ENCODE measurements at regions not wholly inside any gene's neighbourhood (a gene's known extent, or its start where the extent isn't known, plus 50 kb on each side); places are given as distances from the start of the nearest gene placed in this dataset.
"Not testable (repeated sequence)": the region's sequence is repeated elsewhere in the genome, so short reads cannot be mapped to it uniquely, and the experiment has no call there.

DNA sequence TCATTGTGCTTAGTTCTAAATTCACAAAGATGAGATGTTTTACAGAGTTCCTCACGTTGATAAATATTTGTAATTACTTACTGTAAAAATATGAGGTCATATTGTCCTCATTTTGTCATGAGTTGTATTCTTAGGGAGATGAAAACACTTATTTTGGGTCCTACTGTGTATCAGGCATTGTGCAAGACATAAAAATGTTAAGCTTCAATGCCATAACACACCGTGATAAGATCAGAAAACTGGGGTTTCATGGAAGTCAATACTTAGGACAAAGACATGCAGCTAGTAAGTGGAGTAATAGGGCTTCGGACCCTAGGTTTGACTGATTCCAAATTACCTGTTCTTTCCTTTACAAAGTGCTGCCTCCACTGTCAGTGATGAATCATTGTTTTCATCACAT lies 720.7 kb upstream of the ZP4 start:
- H3K4me3 ChIP-seq (ENCODE audit: low read length): no peak overlapping the region
- no peaks in the 10 kb centered on the region for H3K4me1 ChIP-seq (ENCODE audit: control insufficient read depth, insufficient read depth, low read length)
- no peaks in the 10 kb centered on the region for H3K9me3 ChIP-seq (ENCODE audit: control insufficient read depth, low read depth, low read length)
- 60% methylated on average over 1 of the region's 3 CpGs for WGBS (ENCODE audit: insufficient coverage, low lambda C conversion rate)
- no peak for DNase-seq
- no peaks in the 10 kb centered on the region for H3K27me3 ChIP-seq (ENCODE audit: control insufficient read depth, insufficient read depth, low read length)
- H3K27ac ChIP-seq (ENCODE audit: low read length): no peak overlapping the region
- no peaks in the 10 kb centered on the region for H3K36me3 ChIP-seq (ENCODE audit: control insufficient read depth, insufficient read depth, low read length)

DNA sequence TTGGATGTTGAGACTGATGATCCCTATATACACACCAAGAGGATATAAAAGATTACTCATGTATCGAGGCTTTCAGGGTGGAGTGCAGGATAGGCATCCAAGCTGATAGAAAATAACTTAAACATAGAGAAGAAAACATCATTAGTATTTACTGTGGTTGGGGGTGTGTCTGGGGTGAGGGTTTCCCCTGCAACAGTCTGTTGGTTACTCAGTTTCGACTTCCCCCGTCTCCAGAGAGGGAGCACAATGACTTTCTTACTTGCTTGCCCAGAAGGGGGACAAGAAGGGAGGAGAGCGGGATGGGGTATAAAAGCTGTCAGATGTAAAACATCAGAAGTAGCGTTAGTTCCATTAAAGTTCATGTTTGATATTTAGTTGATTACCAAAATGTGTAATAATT lies 717.4 kb upstream of the ZP4 start:
- Histone ChIP-seq H3K9me3 (ENCODE audit: control insufficient read depth, low read depth, low read length) (no peaks in the 10 kb centered on the region), H3K36me3 (ENCODE audit: control insufficient read depth, insufficient read depth, low read length) (no peaks in the 10 kb centered on the region), H3K27ac (ENCODE audit: low read length) (no peak overlapping the region), H3K4me1 (ENCODE audit: control insufficient read depth, insufficient read depth, low read length) (no peaks in the 10 kb centered on the region), H3K27me3 (ENCODE audit: control insufficient read depth, insufficient read depth, low read length) (no peaks in the 10 kb centered on the region), H3K4me3 (ENCODE audit: low read length) (no peak overlapping the region)
- WGBS (ENCODE audit: insufficient coverage, low lambda C conversion rate): 100% methylated on average over 1 of the region's 5 CpGs
- DNase-seq: no peak

DNA sequence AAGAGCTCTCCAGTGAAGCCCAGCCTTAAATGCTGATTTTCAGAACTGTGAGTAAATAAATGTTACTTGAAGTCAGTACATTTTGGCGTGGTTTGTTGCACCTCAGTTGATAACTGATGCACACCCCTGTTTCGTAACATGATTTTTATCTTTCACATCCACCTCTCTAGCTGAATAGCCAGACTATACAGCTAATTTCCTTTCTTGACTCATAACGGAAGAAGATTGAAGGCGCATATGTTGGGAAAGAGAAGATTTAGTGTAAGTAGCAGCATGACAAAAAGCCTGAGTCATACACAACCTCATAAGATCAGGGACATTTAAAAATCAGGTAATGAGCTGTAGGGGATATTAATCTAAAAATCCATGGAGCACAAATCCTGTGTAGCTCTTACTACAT lies 716.2 kb upstream of the ZP4 start:
- H3K4me3 ChIP-seq (ENCODE audit: low read length): no peak overlapping the region
- no peak for DNase-seq
- no CpG with 5 or more reads among the region's 4 CpGs for WGBS (ENCODE audit: insufficient coverage, low lambda C conversion rate)
- H3K4me1 ChIP-seq (ENCODE audit: control insufficient read depth, insufficient read depth, low read length): no peaks in the 10 kb centered on the region
- H3K27me3 ChIP-seq (ENCODE audit: control insufficient read depth, insufficient read depth, low read length): no peaks in the 10 kb centered on the region
- H3K36me3 ChIP-seq (ENCODE audit: control insufficient read depth, insufficient read depth, low read length): no peaks in the 10 kb centered on the region
- no peak overlapping the region for H3K27ac ChIP-seq (ENCODE audit: low read length)
- H3K9me3 ChIP-seq (ENCODE audit: control insufficient read depth, low read depth, low read length): no peaks in the 10 kb centered on the region

DNA sequence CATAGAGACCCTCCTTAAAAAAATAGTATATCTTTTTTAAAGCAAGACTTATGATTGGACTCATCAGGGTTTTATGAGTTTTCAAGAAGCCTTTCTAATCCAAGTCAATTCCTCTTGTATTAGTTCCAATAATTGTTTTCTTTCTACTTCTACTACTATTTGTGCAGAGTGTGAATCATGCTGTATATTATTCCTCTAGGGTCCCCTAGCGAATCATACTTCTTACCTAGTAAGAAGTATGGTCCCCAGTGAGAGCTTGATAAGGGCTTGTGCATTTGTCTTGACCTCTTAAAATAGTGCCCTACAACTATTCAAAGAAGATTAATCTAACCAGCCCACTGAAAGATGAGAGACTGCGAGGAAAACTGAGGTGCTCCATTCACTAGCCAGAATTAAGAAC lies 715.7 kb upstream of the ZP4 start:
- no peak for DNase-seq
- WGBS (ENCODE audit: insufficient coverage, low lambda C conversion rate): no CpG with 5 or more reads among the region's 2 CpGs
- Histone ChIP-seq H3K4me3 (ENCODE audit: low read length) (no peak overlapping the region), H3K27ac (ENCODE audit: low read length) (no peak overlapping the region), H3K36me3 (ENCODE audit: control insufficient read depth, insufficient read depth, low read length) (no peaks in the 10 kb centered on the region), H3K4me1 (ENCODE audit: control insufficient read depth, insufficient read depth, low read length) (no peaks in the 10 kb centered on the region), H3K9me3 (ENCODE audit: control insufficient read depth, low read depth, low read length) (no peaks in the 10 kb centered on the region), H3K27me3 (ENCODE audit: control insufficient read depth, insufficient read depth, low read length) (no peaks in the 10 kb centered on the region)

DNA sequence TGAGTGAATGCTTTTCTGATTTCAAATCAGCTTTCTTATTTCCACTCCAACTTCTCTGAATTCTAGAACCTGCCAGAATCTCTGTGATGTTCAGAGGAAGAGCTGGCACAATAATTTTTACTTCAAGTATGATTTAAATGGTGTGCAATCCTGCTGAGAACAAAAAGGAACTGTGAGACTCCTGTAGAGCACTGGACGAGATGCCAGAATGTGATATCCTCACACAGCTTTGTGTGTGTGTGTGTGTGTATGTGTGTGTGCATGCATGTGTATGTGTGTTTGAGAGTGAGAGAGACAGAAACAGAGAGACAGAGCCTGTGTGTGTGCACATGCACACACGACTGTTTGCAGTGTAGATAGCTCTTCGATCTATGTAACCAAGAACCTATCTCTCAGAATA lies 713.6 kb upstream of the ZP4 start:
- no peak overlapping the region for H3K27ac ChIP-seq (ENCODE audit: low read length)
- H3K27me3 ChIP-seq (ENCODE audit: control insufficient read depth, insufficient read depth, low read length): no peaks in the 10 kb centered on the region
- DNase-seq: no peak
- H3K4me1 ChIP-seq (ENCODE audit: control insufficient read depth, insufficient read depth, low read length): no peaks in the 10 kb centered on the region
- WGBS (ENCODE audit: insufficient coverage, low lambda C conversion rate): 80% methylated on average over 1 of the region's 3 CpGs
- no peaks in the 10 kb centered on the region for H3K9me3 ChIP-seq (ENCODE audit: control insufficient read depth, low read depth, low read length)
- H3K36me3 ChIP-seq (ENCODE audit: control insufficient read depth, insufficient read depth, low read length): no peaks in the 10 kb centered on the region
- H3K4me3 ChIP-seq (ENCODE audit: low read length): no peak overlapping the region

DNA sequence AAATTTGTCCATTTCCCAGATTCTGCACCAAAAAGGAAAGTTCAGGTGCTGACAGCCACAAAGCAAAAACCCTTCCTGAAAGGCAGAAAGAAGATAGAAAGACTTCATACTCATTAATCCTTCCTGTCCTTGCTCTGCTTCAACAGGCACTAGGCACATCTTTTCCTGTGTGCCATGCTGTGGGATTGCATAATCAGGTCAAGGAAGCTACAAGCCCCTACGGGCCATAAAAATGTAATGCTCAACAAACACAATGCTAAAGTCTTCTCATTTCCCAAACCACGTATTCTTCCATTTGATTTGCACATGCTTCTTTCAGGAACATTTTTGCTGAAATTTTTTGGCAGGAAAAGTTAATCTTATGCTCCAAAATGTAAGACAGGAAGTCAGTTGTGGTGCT lies 710.9 kb upstream of the ZP4 start:
- not testable (repeated sequence) for H3K36me3 ChIP-seq (ENCODE audit: control insufficient read depth, insufficient read depth, low read length); H3K4me3 ChIP-seq (ENCODE audit: low read length); H3K27me3 ChIP-seq (ENCODE audit: control insufficient read depth, insufficient read depth, low read length); H3K27ac ChIP-seq (ENCODE audit: low read length); H3K9me3 ChIP-seq (ENCODE audit: control insufficient read depth, low read depth, low read length); DNase-seq; H3K4me1 ChIP-seq (ENCODE audit: control insufficient read depth, insufficient read depth, low read length)
- WGBS (ENCODE audit: insufficient coverage, low lambda C conversion rate): no CpG with 5 or more reads among the region's 2 CpGs

DNA sequence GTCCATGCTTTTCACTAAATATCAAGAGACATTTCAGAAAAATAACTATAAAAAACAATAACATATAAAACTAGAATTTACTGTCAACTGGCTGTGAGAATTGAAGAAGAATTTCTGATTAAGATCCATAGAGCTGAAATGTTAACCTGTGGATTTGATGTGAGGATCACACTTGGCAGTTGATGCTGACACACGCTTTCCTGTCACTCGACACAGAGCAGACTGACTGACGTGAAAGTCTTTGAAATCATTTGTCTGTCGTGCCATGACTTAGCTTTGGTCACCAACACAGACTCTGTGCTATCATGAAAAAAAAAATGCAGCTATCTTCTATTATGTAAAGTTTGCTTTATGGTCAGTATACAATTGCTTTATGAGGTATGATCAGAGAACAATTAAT lies 706.0 kb upstream of the ZP4 start:
- DNase-seq: no peak
- Histone ChIP-seq H3K4me1 (ENCODE audit: control insufficient read depth, insufficient read depth, low read length) (no peaks in the 10 kb centered on the region), H3K9me3 (ENCODE audit: control insufficient read depth, low read depth, low read length) (no peaks in the 10 kb centered on the region), H3K36me3 (ENCODE audit: control insufficient read depth, insufficient read depth, low read length) (no peaks in the 10 kb centered on the region), H3K27me3 (ENCODE audit: control insufficient read depth, insufficient read depth, low read length) (no peaks in the 10 kb centered on the region), H3K27ac (ENCODE audit: low read length) (no peak overlapping the region), H3K4me3 (ENCODE audit: low read length) (no peak overlapping the region)
- WGBS (ENCODE audit: insufficient coverage, low lambda C conversion rate): 80% methylated on average over 1 of the region's 4 CpGs

DNA sequence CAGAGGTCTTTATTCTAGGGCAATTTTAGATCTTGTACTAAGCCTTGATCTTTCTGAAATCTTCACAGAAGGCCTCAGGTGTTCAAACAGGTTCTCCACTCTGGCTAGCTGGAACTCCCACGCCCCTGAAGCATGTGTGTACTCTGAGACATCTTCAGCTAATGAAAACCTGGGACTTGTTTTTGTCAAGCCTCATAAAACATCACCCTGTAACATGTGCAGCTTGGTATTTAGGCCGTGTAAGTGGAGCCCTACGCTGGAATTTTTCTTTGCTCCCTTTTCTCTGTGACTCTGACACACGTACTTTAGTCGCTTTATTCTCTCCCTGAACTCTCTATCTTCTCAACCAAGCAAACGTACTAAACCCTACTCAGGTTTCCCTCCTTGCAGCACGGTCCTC lies 701.9 kb upstream of the ZP4 start:
- no peak overlapping the region for H3K4me3 ChIP-seq (ENCODE audit: low read length)
- WGBS (ENCODE audit: insufficient coverage, low lambda C conversion rate): 79% methylated on average over 5 of the region's 7 CpGs
- H3K4me1 ChIP-seq (ENCODE audit: control insufficient read depth, insufficient read depth, low read length): no peaks in the 10 kb centered on the region

DNA sequence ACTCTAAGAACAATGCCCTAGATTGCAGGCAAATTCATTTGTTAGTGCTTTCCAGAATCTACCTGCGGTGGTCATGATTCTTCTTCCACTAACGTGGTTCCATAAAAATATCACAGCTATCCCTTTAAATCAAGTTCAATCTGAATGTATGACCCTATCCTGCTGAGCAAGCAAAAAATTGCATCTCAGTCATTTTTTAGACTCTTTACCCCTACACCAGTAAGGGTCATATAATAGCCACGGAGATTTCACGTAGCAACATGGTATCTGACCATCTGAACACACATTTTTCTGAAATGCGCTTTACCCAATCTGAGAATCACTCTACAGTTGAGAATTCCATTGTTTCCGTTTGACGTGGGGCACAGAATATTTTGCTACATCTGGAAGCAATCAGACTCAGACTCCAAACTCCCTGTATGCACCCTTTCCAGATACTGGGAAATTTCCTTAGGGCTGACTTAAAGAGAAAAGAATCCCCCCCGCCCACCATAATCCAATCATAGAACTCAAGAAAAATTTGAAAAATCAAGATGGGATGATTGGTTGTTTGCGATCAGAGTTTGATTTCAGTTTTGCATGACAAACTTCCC lies 699.2 kb upstream of the ZP4 start:
- H3K36me3 ChIP-seq (ENCODE audit: control insufficient read depth, insufficient read depth, low read length): no peaks in the 10 kb centered on the region
- no peaks in the 10 kb centered on the region for H3K9me3 ChIP-seq (ENCODE audit: control insufficient read depth, low read depth, low read length)
- 93% methylated on average over 3 of the region's 9 CpGs for WGBS (ENCODE audit: insufficient coverage, low lambda C conversion rate)
- no peaks in the 10 kb centered on the region for H3K27me3 ChIP-seq (ENCODE audit: control insufficient read depth, insufficient read depth, low read length)
- H3K4me3 ChIP-seq (ENCODE audit: low read length): no peak overlapping the region
- H3K27ac ChIP-seq (ENCODE audit: low read length): no peak overlapping the region
- DNase-seq: no peak
- no peaks in the 10 kb centered on the region for H3K4me1 ChIP-seq (ENCODE audit: control insufficient read depth, insufficient read depth, low read length)

More for the DNA sequence above, 701.9 kb upstream of the ZP4 start:
- no peaks in the 10 kb centered on the region for H3K9me3 ChIP-seq (ENCODE audit: control insufficient read depth, low read depth, low read length)
- H3K36me3 ChIP-seq (ENCODE audit: control insufficient read depth, insufficient read depth, low read length): no peaks in the 10 kb centered on the region
- no peak for DNase-seq
- H3K27ac ChIP-seq (ENCODE audit: low read length): no peak overlapping the region
- no peaks in the 10 kb centered on the region for H3K27me3 ChIP-seq (ENCODE audit: control insufficient read depth, insufficient read depth, low read length)

DNA sequence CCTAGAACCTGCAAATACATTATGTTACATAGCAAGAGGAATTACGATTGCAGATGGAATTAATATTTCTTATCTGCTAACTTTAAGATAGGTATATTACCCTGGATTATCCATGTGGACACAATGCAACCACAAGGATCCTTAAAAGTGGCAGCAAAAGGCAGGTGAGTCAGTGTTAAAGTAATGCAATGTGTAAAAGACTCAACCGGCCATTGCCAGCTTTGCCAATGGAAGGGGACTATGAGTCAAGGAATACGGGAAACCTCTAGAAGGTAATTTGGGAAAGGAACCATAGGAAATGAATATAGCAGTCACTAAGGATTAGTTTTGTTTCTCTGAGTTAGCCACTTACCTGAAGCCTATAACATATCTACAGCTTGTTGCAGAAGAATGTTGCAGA lies 692.1 kb upstream of the ZP4 start:
- H3K36me3 ChIP-seq (ENCODE audit: control insufficient read depth, insufficient read depth, low read length): no peaks in the 10 kb centered on the region
- no peaks in the 10 kb centered on the region for H3K27me3 ChIP-seq (ENCODE audit: control insufficient read depth, insufficient read depth, low read length)
- no peak overlapping the region for H3K27ac ChIP-seq (ENCODE audit: low read length)
- H3K9me3 ChIP-seq (ENCODE audit: control insufficient read depth, low read depth, low read length): no peaks in the 10 kb centered on the region
- no peaks in the 10 kb centered on the region for H3K4me1 ChIP-seq (ENCODE audit: control insufficient read depth, insufficient read depth, low read length)
- WGBS (ENCODE audit: insufficient coverage, low lambda C conversion rate): 80% methylated on average over 2 of the region's 3 CpGs
- no peak overlapping the region for H3K4me3 ChIP-seq (ENCODE audit: low read length)
- no peak for DNase-seq

DNA sequence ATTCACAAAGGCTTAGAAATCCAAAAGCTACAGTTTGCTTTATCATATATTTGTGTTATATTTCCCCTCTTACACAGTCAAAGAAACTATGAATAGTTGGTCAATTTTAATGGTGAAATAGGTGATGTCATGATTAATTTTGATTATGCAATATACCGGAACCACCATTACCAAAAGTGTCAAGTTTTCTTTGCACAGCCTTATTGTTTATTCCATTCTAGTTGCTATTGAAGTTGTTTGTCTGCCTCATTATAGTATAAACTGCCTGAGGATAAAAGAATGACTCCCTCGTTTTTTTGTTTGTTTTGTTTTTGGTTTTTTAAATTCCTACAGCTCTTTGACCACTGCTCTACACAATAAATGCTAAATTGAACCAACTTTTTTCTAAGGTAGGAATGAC lies 690.6 kb upstream of the ZP4 start:
- H3K4me3 ChIP-seq (ENCODE audit: low read length): no peak overlapping the region
- DNase-seq: no peak
- WGBS (ENCODE audit: insufficient coverage, low lambda C conversion rate): 78% methylated on average over 1 of the region's 2 CpGs

More for the DNA sequence above, 690.6 kb upstream of the ZP4 start:
- Histone ChIP-seq H3K27me3 (ENCODE audit: control insufficient read depth, insufficient read depth, low read length) (no peaks in the 10 kb centered on the region), H3K27ac (ENCODE audit: low read length) (no peak overlapping the region), H3K9me3 (ENCODE audit: control insufficient read depth, low read depth, low read length) (no peaks in the 10 kb centered on the region), H3K36me3 (ENCODE audit: control insufficient read depth, insufficient read depth, low read length) (no peaks in the 10 kb centered on the region), H3K4me1 (ENCODE audit: control insufficient read depth, insufficient read depth, low read length) (no peaks in the 10 kb centered on the region)
